ENCODE measurements at regions not wholly inside any gene's neighbourhood (a gene's known extent, or its start where the extent isn't known, plus 50 kb on each side); places are given as distances from the start of the nearest gene placed in this dataset.
A peak's percentile ranks its signal among the peaks of the same experiment; 100 is the strongest.

DNA sequence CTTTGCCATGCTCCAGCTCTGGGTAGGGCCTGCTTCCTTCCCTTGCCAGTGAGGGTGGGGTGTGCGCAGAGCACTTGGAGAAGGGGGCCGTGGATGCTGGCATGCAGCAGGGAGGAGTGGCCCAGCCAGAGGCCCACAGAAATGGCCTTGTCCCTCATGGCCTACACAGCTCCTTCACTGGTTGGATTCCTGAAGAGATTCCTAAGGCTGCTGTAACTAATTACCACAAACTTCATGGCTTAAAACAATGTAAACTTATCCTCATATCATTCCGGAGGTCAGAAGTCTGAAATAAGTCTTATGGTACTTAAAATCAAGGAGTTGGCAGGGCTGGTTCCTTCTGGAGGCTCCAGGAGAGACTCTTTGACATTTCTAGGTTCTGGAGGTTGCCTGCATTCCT lies 195.2 kb downstream of the GLI2 start:
- Histone ChIP-seq H3K27ac (no peak overlapping the region), H3K4me1 (peaks cover 13 to 26% (median 24%) of the 10 kb centered on the region in 4 donors), H3K9me3 (no peaks in the 10 kb centered on the region), H3K27me3 (peaks cover 4% of the 10 kb centered on the region), H3K36me3 (no peaks in the 10 kb centered on the region), H3K4me3 (no peak overlapping the region)
- no peak for DNase-seq
- WGBS, 2 donors (ENCODE audit: low coverage in 1 of 2), result 93% methylated on average over 3 of the region's 3 CpGs; no CpG with 5 or more reads in 1 of the 2 donors
- intact Hi-C loops (cut with DNase I; ENCODE audit: low total_unique reads), result no loop called here
- no peak for TF ChIP-seq POLR2A (IDR thresholded peaks at IDR 0.05)
- TF ChIP-seq, protein P1, sequence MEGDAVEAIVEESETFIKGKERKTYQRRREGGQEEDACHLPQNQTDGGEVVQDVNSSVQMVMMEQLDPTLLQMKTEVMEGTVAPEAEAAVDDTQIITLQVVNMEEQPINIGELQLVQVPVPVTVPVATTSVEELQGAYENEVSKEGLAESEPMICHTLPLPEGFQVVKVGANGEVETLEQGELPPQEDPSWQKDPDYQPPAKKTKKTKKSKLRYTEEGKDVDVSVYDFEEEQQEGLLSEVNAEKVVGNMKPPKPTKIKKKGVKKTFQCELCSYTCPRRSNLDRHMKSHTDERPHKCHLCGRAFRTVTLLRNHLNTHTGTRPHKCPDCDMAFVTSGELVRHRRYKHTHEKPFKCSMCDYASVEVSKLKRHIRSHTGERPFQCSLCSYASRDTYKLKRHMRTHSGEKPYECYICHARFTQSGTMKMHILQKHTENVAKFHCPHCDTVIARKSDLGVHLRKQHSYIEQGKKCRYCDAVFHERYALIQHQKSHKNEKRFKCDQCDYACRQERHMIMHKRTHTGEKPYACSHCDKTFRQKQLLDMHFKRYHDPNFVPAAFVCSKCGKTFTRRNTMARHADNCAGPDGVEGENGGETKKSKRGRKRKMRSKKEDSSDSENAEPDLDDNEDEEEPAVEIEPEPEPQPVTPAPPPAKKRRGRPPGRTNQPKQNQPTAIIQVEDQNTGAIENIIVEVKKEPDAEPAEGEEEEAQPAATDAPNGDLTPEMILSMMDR (IDR thresholded peaks at IDR 0.05), result no peak
- TF ChIP-seq EP300 (IDR thresholded peaks at IDR 0.05; ENCODE audit: low read depth), result no peak
- TF ChIP-seq POLR2AphosphoS5 (IDR thresholded peaks at IDR 0.05), result no peak
- in situ Hi-C loops (cut with MboI; ENCODE audit: low pct_ligation_motif_present in 1 of 4, low pct_unique_long_range_greater_than_20kb in 1 of 4, low sequenced_read_pairs in 3 of 4), result no loop called here

DNA sequence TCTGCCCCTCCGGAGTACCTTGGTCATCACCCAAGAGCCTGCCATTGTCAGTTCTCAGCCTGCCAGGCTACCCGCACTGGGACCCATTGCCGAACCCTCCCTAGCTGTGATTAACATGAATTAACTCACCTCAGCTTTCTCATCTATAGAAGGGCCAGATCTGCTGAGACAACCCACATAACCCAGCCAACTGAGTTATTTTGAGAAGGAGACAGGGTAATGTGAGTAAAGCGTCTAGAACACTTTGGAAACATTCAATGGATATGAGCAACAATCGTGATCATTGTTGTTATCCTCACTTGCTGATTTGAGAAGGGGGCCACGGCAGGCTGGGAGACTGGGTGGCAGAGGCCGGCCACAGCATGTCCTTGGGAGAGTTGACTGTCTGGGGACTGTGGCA lies 196.8 kb downstream of the GLI2 start:
- in situ Hi-C loops (cut with MboI; ENCODE audit: low pct_ligation_motif_present in 1 of 4, low pct_unique_long_range_greater_than_20kb in 1 of 4, low sequenced_read_pairs in 3 of 4) (no loop called here), intact Hi-C loops (cut with DNase I; ENCODE audit: low total_unique reads) (no loop called here)
- H3K9me3 ChIP-seq, result no peaks in the 10 kb centered on the region
- 78 to 82% methylated on average over 4 to 7 of the region's 7 CpGs for WGBS, 2 donors (ENCODE audit: low coverage in 1 of 2)
- DNase-seq, result no peak
- H3K4me1 ChIP-seq, result peaks cover 21 to 41% (median 36%) of the 10 kb centered on the region in 4 donors
- no peak overlapping the region for H3K4me3 ChIP-seq
- no peaks in the 10 kb centered on the region for H3K36me3 ChIP-seq
- no peak overlapping the region for H3K27ac ChIP-seq
- TF ChIP-seq EP300 (IDR thresholded peaks at IDR 0.05; ENCODE audit: low read depth), result no peak
- TF ChIP-seq POLR2A (IDR thresholded peaks at IDR 0.05), result no peak
- no peak for TF ChIP-seq POLR2AphosphoS5 (IDR thresholded peaks at IDR 0.05)
- TF ChIP-seq, protein P1 (IDR thresholded peaks at IDR 0.05), result no peak
- peaks cover 16% of the 10 kb centered on the region for H3K27me3 ChIP-seq

DNA sequence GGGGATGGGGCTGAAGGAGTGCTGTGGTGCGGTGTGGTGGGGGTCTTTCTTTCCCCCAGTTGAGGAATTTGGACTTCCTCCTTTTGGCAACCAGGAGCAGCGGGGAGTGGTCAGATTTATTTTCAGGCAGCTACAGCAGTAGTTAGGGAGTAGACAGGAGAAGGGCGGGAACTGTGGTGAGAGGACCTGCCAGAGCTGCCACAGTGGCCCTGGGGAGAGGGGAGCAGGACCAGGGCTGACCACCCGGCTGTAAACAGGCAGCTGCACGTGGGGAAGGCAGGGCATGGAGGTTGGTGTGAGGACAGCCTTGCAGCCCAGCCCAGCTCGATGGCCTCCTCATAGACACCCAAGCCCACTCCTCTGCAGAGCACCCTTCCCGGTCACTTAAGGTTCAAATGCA lies 197.2 kb downstream of the GLI2 start:
- Histone ChIP-seq H3K36me3 (no peaks in the 10 kb centered on the region), H3K4me1 (peaks cover 25 to 45% (median 40%) of the 10 kb centered on the region in 4 donors), H3K9me3 (no peaks in the 10 kb centered on the region), H3K4me3 (no peak overlapping the region), H3K27me3 (peaks cover 20% of the 10 kb centered on the region), H3K27ac (no peak overlapping the region)
- DNase-seq, result no peak
- in situ Hi-C loops (cut with MboI; ENCODE audit: low pct_ligation_motif_present in 1 of 4, low pct_unique_long_range_greater_than_20kb in 1 of 4, low sequenced_read_pairs in 3 of 4) (no loop called here), intact Hi-C loops (cut with DNase I; ENCODE audit: low total_unique reads) (no loop called here)
- 57% methylated on average over 7 of the region's 7 CpGs; no CpG with 5 or more reads in 1 of the 2 donors for WGBS, 2 donors (ENCODE audit: low coverage in 1 of 2)
- TF ChIP-seq, protein P1 (IDR thresholded peaks at IDR 0.05), result no peak
- no peak for TF ChIP-seq EP300 (IDR thresholded peaks at IDR 0.05; ENCODE audit: low read depth)
- no peak for TF ChIP-seq POLR2AphosphoS5 (IDR thresholded peaks at IDR 0.05)
- TF ChIP-seq POLR2A (IDR thresholded peaks at IDR 0.05), result no peak

DNA sequence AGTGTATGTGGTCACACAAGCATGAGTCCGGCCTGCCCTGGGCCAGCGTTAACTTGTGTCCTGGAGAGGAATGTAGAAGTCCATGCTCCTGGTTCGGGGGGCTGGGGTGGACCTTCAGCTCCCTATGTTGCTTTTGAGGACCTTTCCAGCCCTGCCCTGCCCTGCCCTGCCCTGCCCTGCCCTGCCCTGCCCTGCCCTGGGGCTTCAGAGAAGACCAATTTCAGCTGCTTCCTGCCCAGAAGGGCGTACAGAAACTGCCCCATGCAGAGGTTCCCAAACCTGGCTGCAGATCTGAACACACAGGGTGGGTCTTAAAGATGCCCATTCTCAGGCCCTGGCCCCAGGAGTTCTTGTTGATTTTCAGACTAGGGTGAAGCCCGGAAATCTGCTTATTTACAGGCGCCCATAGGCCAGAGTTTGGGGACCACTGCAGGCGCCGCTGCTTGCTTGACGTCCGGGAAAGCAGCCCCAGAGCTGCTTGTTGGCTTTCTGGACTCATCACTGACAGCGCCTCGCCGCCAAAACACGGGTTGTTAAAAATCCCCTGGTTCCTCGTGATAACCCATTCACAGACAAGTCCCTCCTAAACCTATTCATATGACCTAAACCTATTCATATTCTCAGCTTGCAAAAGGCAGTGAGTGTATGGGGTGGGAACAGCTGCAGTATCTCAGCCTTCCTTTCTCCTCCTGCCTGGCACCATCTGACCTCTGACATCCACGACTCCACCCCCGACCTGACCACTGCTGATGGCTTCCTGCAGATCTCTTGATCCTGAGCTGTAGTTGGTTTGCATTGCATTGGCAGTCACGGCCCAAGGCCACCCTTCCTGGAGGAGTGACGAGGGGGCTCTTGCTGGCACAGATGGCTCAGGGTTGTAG lies 198.3 kb downstream of the GLI2 start:
- in situ Hi-C loops (cut with MboI; ENCODE audit: low pct_ligation_motif_present in 1 of 4, low pct_unique_long_range_greater_than_20kb in 1 of 4, low sequenced_read_pairs in 3 of 4) (no loop called here), intact Hi-C loops (cut with DNase I; ENCODE audit: low total_unique reads) (no loop called here)
- DNase-seq, result no peak
- Histone ChIP-seq H3K4me3 (no peak overlapping the region), H3K36me3 (no peaks in the 10 kb centered on the region), H3K27me3 (peaks cover 20% of the 10 kb centered on the region), H3K27ac (peak overlapping the region in 3 of 4 donors; percentile 61 to 67 (median 61)), H3K9me3 (no peaks in the 10 kb centered on the region), H3K4me1 (peaks cover 30 to 54% (median 46%) of the 10 kb centered on the region in 4 donors)
- 20 to 54% methylated on average over 1 to 18 of the region's 19 CpGs for WGBS, 2 donors (ENCODE audit: low coverage in 1 of 2)
- no peak for TF ChIP-seq POLR2A (IDR thresholded peaks at IDR 0.05)
- no peak for TF ChIP-seq POLR2AphosphoS5 (IDR thresholded peaks at IDR 0.05)
- TF ChIP-seq, protein P1 (IDR thresholded peaks at IDR 0.05), result no peak
- TF ChIP-seq EP300 (IDR thresholded peaks at IDR 0.05; ENCODE audit: low read depth), result no peak
